HEK293T (cell line): ENCODE measurements at regions not wholly inside any gene's neighbourhood (a gene's known extent, or its start where the extent isn't known, plus 50 kb on each side); places are given as distances from the start of the nearest gene placed in this dataset.

Experiments used
- BHLHE40 ChIP-seq: fragments of 450-650 bp; IDR thresholded peaks from 2 replicates; pipeline ENCODE4 v1.6.1; 2016; ENCODE audit warnings: mild to moderate bottlenecking, moderate library complexity, borderline replicate concordance
- FOXA1 ChIP-seq: fragments of 450-650 bp; IDR thresholded peaks from 2 replicates; pipeline ENCODE4 v1.6.1; 2016; ENCODE audit warnings: mild to moderate bottlenecking
- FOXK2 ChIP-seq: fragments of 450-650 bp; IDR thresholded peaks from 2 replicates; pipeline ENCODE4 v1.6.1; 2016; ENCODE audit warnings: mild to moderate bottlenecking
- FOXM1 ChIP-seq: fragments of 450-650 bp; IDR thresholded peaks from 2 replicates; pipeline ENCODE4 v1.6.1; 2017; ENCODE audit warnings: mild to moderate bottlenecking, borderline replicate concordance
- L3MBTL2 ChIP-seq: fragments of 450-650 bp; conservative IDR thresholded peaks from 2 replicates; pipeline ENCODE4 v1.6.1; 2016; ENCODE audit warnings: mild to moderate bottlenecking
- SP1 ChIP-seq: fragments of 450-650 bp; IDR thresholded peaks from 2 replicates; pipeline ENCODE4 v1.6.1; 2017
- SUZ12 ChIP-seq: fragments of 450-650 bp; IDR thresholded peaks from 2 replicates; pipeline ENCODE4 v1.6.1; 2016; ENCODE audit warnings: mild to moderate bottlenecking
- ZNF384 ChIP-seq: fragments of 450-650 bp; IDR thresholded peaks from 2 replicates; pipeline ENCODE4 v1.6.1; 2016

DNA sequence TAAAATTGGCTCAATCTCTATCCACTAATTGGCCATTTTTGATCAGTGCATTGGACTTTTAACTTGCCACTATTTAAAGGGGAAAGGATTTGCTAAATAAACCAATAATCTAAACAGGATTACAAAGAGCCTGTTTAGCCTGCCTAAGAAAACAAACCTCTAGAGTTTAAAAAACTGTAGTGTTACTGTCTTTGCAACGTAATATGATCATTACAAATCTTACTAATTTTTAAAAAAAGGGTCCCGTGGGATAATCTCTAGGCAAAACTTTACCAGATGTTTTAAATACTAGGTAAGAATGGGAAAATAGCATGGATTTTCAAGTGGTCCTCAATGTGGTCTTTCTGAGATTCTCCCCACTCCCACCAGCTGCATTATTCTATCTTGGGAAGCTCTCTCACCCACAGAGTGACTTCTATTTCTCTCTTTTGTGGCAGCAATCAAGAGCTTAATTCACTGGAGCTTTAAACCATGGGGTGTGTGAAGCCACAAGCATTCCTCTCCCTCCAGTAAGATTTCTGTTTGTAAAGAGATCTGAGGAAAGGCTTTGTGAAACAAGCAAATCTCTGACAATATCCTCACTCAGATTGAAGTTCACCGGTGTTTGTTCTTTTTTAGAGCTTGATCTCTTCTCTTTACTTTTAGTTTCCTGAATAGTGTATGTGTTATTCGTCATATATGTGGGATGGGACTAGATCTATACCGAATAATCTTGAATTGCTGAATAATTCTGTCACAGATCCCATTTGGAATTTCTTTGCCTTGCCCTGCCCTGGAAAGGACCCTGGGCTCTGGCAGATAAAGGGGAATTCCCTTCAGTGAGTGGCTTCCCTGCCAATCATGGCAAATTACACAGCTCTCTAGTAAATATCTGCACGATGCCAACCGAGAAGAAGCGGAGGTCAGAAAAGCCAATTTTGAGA is 132.2 kb downstream of the TLR5 start:
- no peak for TF ChIP-seq SUZ12
- no peak for TF ChIP-seq SP1
- no peak for TF ChIP-seq FOXM1
- no peak for TF ChIP-seq FOXK2
- TF ChIP-seq ZNF384: no peak
- no peak for TF ChIP-seq L3MBTL2
- TF ChIP-seq FOXA1: no peak
- no peak for TF ChIP-seq BHLHE40
